ENCODE measurements at regions not wholly inside any gene's neighbourhood (a gene's known extent, or its start where the extent isn't known, plus 50 kb on each side); places are given as distances from the start of the nearest gene placed in this dataset.

DNA sequence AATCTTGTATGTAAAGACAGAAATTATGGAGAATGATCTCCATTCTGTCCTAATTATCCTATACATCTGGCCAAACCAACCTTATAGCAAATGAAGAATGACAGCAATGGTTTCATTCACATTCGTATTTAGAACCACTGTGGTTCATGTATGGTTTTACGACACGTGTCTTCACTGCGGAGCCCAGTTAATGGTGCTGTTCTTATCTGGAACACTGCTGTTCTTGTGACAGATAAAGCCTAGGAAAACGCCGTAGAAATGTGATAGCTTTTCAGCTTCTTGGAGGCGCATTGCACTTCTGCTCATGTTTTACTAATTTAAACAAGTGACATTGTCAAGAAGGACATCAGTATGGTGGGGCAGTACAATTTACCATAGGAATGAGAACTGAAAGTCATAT is 2266.4 kb upstream of the TENM3 start:
- no peak for DNase-seq (ENCODE audit: low read depth)

DNA sequence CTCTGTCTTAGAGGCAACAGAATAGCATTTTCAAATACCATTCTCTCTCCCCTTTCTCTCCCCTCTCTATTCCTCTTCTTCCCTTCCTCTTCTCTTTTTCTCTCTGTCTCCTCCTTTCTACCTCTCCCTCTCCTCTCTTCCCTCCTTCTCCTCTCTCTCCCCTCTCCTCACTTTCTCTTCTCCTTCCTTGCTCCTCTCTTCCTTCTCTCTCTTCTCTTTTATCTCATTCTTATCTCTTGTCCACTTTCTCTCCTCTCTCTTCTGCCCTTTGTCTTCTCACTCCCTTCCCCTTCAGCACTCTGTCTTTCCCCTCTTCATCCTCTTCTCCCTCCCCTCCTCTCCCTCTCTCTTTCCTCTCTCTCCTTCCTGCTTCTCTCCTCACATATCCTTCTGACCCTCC is 2265.8 kb upstream of the TENM3 start:
- no peak for DNase-seq (ENCODE audit: low read depth)

DNA sequence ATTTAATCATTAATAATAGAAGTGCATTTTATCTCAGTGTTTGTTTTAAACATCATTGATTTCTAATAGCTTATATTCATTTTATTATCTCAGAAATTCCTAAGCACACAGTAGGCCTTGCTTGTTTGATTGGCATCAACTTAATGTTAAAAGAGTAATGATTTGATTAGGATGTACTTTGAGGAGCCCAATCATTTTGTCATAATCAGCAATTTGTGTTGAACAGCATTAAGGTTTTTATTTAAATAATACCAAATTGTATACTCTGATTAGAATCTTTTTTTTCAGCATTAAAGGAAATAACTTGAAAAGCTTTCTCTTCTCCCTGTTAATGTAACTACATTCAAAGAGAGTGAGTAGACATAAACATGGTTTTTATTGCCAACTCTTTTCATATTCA is 2262.0 kb upstream of the TENM3 start:
- DNase-seq (ENCODE audit: low read depth), result no peak

DNA sequence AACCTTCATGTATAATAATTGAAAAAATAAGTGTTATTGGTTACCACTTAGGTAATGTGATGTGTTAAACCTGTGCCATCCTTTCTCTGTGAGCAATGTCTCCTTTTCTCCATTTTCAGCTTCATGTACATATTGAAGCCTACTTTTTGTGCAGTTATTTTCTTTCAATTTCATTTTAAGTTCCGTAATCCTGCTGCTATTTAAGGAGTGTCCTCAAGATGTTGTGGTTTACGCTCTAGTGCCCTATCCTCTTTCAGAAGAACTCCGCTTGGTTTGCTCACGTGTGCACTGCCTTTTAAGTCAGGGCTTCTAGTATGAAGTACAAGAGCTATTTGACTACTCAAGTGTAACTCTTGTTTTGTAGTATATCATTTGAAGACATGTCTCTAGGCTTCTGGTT is 2253.2 kb upstream of the TENM3 start:
- no peak for DNase-seq (ENCODE audit: low read depth)

DNA sequence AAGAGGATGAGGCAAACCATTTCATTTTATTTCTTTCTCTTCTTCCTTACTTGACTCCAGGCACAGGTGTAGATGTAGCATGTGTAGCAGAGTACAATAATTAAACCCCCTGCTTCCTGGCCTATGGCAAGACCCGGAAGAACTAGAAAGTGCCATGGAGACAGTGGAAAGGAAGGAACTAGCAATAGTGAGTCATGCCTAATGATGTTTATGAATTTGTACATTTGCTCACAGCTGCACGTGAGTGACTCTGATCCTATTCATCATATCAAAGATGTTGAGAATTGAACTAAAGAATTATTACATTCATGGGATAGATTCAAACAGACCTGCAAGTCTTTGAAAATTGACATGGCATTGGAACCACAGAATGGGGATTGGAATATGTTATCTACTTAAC is 2233.9 kb upstream of the TENM3 start:
- peak; percentile 59 for DNase-seq (ENCODE audit: low read depth)

DNA sequence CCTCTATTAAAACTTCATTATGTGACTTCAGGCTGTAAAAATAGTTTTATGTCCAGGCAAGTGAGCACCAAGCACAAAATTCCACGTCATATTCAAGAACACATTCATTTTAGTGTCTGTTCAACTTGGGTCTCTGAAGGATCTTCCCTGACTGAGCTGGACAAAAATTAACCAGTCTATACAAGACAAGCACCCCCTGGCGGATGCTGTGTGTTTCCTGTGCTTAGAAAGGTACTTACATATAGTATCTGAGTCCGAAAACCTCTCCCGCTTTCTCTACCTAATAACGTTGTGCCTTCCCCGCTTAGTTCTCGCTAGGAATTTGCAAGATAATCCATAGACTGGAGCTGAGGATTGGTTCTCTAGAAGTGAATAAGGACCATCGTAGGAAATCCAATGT is 2214.5 kb upstream of the TENM3 start:
- peak; percentile 25 for DNase-seq (ENCODE audit: low read depth)

DNA sequence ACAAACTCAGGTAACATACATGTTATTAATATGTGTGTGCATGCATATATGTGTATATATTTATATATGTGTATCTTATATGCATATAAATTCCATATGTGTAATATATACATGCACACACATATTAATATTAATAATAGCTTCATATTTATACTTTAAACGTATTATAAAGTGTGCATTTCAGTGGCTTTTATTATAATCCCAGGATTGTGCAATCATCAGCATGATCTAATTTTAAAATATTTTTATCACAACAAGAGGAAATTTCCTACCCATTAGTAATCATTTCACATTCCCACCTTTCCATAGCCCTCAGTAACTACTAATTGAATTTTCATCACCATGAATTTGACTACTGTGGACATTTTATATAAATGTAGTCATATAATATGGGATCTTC is 2211.9 kb upstream of the TENM3 start:
- DNase-seq (ENCODE audit: low read depth), result no peak

DNA sequence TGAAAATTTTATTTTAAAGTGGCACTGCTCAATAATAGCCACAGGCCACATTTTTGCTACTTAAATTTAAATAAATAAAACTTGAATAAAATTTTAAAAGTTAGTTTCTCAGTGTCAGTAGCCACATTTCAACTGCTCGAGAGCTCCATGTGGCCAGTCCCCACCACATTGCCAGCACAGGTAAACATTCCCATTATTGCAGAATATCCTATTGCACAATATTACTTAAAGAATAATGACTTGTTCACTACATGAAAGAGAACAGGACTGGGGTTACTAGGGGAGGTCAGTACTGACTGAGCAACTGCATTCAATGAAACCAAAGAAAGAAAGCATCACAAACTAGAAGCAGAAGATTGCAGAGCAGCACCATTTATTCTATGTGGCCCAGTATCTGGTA is 2201.6 kb upstream of the TENM3 start:
- DNase-seq (ENCODE audit: low read depth), result no peak

DNA sequence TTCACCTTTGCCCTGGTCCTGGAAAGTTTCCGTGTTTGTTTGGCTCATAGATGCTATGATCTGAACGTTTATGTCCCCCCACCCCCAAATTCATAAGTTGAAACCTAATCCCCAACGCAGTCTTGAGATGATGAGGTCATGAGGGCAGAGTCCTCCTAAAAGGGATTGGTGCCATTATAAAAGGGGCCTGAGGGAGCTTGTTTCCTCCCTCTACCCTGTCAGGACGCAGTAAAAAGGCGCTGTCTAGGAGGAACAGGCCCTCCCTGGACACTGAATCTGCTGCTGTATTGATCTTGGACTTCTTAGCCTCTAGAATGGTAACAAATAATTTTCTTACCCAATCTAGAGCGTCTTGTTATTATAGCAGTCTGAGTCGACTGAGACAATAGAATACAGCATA is 2190.6 kb upstream of the TENM3 start:
- no peak for DNase-seq (ENCODE audit: low read depth)

DNA sequence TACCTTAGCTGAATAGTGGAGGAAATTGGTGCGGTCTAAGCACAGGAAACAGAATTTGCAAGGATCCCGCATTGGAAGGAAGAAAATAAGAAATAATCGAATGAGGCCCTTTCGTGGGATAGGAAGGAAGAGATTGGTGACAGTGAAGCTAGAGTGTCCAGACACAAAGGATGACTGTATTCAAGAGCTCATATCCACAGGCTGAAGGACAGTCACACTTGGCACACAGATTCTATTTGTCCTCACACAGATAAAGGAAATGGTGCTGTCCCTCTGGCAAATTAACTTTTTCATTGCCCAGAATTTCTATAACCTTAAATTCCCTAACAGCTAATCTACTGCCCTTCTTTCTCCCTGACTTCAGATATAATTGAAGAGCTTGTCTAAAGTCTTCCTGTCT is 2188.9 kb upstream of the TENM3 start:
- no peak for DNase-seq (ENCODE audit: low read depth)

DNA sequence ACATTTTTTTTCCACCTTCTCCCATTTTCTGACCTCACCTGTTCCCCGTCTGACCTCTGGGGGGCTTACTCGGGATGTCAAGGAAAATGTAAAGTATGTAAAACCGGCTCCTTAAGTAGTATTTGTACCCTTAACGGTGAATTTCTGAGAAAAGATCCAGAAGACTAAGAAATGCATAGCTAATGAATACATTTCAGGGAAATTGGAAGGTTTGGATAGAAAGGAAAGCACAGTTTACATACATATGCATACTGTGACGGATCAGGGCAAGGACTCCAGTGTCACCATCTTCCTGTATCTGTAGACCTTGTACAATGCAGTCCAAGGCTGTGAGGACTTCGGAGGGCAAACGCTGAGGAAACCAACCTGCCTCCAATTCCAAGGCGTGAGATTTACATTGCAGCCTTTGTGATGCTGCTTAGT is 2185.9 kb upstream of the TENM3 start:
- DNase-seq (ENCODE audit: low read depth), result no peak

DNA sequence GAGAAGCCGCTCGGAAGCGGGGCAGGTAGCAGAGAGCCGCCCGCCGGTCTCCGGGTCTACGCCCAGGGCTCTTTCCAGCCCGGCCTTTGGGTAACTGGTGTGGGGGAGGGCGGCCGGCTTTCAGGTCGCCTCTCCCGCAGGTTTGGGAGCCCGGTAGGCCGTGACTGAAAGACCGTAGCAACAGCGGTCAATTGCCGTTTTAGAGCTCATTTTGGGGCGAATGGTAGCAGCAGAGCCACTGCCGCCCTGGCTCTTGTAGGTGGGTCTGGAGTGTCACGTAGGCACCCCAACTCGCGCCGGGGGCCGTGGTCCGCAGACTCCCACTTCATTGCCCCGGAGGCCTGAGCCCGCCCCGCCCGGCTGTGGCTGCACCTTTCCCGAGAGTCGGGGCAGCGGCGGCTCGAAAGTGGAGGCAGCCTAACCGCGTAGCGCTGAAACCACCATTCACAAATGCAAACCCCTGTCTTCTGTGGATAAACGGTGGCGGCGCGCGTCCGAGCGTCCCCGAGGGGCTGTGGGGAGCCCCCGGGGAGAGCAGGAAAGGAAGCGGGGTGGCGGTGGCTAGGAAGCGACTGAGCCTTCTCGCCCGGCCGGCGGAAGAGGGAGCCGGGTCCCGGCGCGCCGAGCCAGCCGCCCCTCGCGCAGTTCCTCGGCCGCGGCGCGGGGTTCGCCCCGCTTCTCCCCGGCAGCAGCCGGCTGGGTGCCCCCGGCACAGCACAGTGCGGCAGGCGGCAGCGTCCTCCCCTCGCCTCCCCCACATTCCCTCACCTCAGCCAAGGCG is 2185.1 kb upstream of the TENM3 start:
- DNase-seq (ENCODE audit: low read depth), result peak; percentile 20

DNA sequence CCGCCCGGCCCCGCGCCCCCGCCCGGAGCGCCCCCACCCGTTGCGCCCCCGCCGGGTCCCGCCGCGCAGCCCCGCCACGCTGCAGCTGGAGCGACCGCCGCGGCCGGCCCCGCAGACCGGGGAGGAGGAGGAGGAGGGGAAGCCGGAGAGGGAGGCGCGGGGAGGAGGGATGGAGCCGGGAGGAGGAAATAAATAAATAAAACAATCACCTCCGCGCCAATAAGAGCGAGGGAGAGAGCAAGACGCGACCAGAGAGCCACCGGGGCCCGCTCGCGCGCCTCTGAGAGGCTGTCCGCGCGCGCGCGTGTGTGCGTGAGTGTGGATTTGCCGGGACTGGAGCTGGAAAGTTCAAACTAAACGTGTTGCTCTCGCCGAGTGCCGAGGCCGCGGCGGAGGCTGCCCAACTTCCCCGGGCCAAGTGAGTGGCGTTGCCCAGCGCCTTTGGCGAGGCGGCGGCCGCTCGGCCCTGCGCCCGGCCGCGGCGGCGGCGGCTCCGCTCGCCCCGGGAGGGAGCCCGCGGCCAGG is 2184.4 kb upstream of the TENM3 start:
- peak; percentile 70 for DNase-seq (ENCODE audit: low read depth)

DNA sequence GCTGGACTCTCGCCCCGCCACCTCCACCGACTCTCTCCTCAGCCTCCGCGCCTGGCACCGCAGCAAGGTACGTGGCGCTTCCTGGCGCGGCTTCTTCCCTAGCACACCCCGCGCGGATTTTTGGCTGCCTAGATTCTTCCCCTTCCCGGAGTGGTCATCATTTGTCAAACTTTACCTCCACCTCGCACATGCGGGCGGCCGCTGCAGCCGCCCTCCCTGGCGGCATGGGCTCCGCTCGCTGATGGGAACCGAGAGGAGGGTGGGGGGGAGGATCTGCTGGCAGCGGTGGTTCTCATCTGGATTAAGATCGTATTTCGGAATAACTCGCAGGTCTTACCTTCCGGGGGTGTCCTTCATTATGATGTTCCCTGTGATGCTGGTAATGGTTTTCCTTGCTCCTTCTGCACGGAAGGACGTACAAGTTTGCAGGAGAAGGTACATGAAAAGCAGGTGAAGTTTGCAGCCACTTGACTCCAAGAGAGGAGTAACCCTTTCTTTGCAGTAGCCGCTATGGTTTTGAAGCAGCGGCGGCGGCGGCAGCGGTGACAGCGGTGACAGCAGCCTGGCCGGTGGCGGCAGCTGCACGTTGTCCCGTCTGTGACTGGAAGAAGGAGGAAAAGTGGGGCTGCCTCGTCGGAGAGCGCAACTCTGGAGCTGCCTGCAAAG is 2183.9 kb upstream of the TENM3 start:
- peak; percentile 25 for DNase-seq (ENCODE audit: low read depth)

DNA sequence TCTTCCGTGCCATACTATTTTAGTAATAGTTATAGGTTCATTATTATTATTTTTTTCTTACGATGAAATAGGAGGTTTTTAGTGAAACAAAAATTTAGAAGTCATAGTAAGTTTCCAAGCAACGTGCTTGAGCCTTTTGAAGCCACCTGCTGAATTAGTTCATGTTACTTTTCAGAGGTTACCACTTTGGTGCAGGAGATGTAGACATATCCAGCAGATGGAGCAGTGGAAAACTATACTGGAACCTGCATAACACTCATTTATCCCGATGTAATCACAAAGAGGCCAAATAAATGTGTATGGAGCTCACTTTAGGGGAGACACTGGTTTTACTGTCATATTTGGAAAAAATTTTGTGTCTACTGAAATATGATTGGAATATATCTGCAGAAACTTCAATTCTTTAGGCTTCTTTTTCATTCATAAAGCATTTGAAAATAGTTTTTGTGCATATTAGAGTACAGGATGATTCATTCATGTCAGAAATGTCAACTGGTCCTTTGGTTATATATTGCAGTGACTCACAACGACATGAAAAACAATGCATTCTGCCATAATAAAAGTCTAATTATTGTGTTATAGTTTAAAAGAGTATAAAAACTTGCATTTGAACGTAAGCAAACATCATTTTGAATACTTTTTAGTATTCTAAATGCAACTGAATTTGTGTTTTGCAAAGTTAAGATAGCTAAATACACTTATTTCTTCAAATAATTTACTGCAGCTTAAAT is 2182.9 kb upstream of the TENM3 start:
- peak; percentile 40 for DNase-seq (ENCODE audit: low read depth)

DNA sequence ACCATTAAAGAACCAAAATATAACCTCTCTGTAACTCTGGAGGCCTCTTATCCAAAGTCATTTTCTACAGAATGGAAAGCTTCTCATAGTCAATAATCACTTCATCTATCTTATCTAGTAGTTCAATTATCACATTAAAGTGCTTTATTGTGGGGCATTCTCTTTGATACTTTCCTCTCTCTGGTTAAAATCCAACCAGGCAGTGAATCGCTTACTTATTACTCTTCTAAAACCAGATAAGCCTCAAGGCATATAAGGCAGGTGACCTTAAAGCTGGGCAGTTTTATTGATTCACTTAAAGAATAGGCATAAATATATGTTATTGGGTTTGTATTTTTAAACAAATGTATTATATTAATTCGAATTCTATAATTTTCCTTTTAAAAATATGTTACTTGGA is 2162.1 kb upstream of the TENM3 start:
- no peak for DNase-seq (ENCODE audit: low read depth)

DNA sequence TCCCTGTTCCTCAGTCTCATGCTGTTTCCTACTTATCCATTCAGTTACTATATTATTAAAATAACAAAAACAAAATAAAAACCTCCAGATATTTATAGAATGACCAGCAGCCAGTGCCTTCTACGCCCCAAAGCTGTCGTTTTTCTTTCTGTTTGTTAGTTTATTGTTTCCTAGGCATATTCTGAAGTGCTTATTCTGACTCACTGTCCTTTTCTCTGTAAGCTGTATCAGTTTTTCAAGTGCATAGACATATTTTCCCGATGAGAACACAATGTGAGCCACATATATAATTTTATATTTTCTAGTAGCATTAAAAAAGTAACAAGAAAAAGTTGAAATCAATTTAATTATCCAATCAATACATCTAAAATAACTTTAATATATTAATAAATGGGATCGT is 2158.6 kb upstream of the TENM3 start:
- peak; percentile 15 for DNase-seq (ENCODE audit: low read depth)

DNA sequence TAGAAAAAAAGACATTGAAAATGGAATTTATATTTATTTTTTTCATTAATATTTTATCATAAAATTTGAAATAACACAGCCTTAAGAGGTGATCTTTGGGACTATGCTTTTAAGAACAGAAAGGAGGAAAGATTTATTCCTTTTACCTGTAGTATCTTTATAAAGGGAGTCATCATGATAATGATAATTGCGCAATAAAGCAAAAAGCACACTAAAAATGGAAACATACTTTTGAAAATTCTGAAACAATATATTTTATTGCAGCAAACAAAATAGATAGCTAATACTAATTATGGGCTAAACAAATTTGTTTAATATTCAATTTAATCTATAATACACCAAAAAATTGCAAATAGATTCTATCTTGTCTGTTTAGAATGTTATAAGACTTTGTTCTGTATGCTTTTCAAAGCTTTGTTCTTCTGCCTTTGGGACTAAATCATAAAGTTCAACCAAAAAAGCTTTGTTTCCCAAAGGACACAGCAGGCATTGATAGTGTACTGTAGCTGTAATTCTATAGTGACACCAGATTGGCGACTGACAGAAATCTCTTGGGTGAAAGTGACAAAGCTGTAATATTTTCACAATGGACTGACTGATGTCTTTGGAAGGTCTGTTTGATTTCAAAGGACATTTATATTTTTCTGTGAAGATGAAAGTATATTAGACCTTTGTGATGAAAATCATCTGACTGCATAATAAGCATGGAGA is 2156.6 kb upstream of the TENM3 start:
- no peak for DNase-seq (ENCODE audit: low read depth)

DNA sequence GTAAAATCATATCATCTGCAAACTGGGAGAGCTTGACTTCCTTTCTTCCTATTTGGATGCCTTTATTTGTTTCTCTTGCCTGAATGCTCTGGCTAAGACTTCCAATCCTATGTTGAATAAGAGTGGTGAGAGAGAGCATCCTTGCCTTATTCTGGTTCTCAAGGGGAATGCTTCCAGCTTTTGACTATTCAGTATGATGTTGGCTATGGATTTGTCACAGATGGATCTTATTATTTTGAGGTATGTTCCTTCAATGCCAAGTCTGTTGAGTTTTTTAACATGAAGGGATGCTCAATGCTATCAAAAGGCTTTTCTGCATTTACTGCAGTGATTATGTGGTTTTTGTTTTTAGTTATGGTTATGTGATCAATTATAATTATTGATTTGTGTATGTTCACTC is 2144.6 kb upstream of the TENM3 start:
- DNase-seq (ENCODE audit: low read depth), result no peak

DNA sequence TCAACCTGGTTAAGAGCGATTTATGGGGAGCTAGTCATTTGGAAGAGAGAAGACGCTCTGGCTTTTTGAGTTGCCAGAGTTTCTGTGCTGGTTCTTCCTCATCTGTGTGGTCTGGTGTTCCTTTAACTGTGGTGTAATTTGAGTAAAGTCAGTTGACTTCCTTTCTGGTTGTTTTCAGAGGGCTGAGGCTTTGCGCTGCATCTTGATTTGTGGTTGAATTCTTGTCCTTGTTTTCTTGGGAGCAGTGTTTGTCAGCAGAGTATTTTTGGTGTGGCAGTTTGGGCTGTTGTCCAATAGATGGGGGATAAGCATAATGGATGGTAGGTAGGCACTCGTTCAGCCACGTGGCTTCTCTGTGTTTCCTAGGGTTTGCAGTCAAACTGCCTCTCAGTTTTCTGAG is 2143.2 kb upstream of the TENM3 start:
- DNase-seq (ENCODE audit: low read depth), result peak; percentile 5

All from HT1080 (cell line).